CD4-positive, CD25-positive, alpha-beta regulatory T cell (primary cell): ENCODE measurements at regions not wholly inside any gene's neighbourhood (a gene's known extent, or its start where the extent isn't known, plus 50 kb on each side); places are given as distances from the start of the nearest gene placed in this dataset.
A peak's percentile ranks its signal among the peaks of the same experiment; 100 is the strongest.
"Not testable (repeated sequence)": the region's sequence is repeated elsewhere in the genome, so short reads cannot be mapped to it uniquely, and the experiment has no call there.

Experiments
- ATAC-seq, 2 donors: fragments of 150-1000 bp; cut with Tn5 transposase; one replicate each; pipeline ENCODE4 v1.10.0; 2021; ENCODE audit warnings: low read depth in 2 of 2, moderate number of reproducible peaks in 2 of 2, moderate library complexity in 1 of 2
- DNase-seq, 3 donors: peaks; one replicate each; pipeline versions ENCODE4 v3.0.0 to v3.0.0-alpha.2; 2012 to 2022; ENCODE audit warnings: mixed read lengths in 1 of 3
- H3K27ac ChIP-seq: one replicate; pipeline ENCODE4 v1.7.0; 2013; ENCODE audit warnings: mild to moderate bottlenecking, low read length; ENCODE audit not compliant: insufficient read depth, poor library complexity, severe bottlenecking
- H3K27me3 ChIP-seq: one replicate; pipeline ENCODE4 v1.7.0; 2013; ENCODE audit warnings: low read length; ENCODE audit not compliant: control insufficient read depth, insufficient read depth
- H3K36me3 ChIP-seq: one replicate; pipeline ENCODE4 v1.7.0; 2013; ENCODE audit warnings: mild to moderate bottlenecking, low read length, moderate library complexity; ENCODE audit not compliant: control insufficient read depth, insufficient read depth
- H3K4me1 ChIP-seq: 2 replicates; pipeline ENCODE4 v1.7.0; 2013; ENCODE audit warnings: mild to moderate bottlenecking, low read length; ENCODE audit not compliant: insufficient read depth, control insufficient read depth, poor library complexity, severe bottlenecking
- H3K4me3 ChIP-seq: one replicate; pipeline ENCODE4 v1.7.0; 2013; ENCODE audit warnings: low read depth, mild to moderate bottlenecking, low read length, moderate library complexity
- H3K9me3 ChIP-seq, 2 experiments: 1 replicate in 1 of 2; 2 replicates in 1 of 2; pipeline ENCODE4 v1.7.0; 2013; ENCODE audit warnings: low read length in 2 of 2, mild to moderate bottlenecking in 1 of 2, moderate library complexity in 1 of 2; ENCODE audit not compliant: control insufficient read depth in 2 of 2
- H3K27ac Mint-ChIP-seq, 3 donors: one replicate each; pipeline ENCODE4 v1.8.0; 2020 to 2022; ENCODE audit warnings: mild to moderate bottlenecking in 3 of 3, mixed read lengths in 3 of 3, moderate library complexity in 2 of 3
- H3K27me3 Mint-ChIP-seq: one replicate; pipeline ENCODE4 v1.8.0; 2022; ENCODE audit warnings: mild to moderate bottlenecking, mixed read lengths
- H3K36me3 Mint-ChIP-seq: one replicate; pipeline ENCODE4 v1.8.0; 2020; ENCODE audit warnings: mixed read lengths
- H3K4me1 Mint-ChIP-seq, 4 donors: one replicate each; pipeline ENCODE4 v1.8.0; 2020 to 2022; ENCODE audit warnings: mixed read lengths in 4 of 4, mild to moderate bottlenecking in 1 of 4
- H3K4me3 Mint-ChIP-seq, 4 donors: one replicate each; pipeline ENCODE4 v1.8.0; 2020 to 2022; ENCODE audit warnings: mild to moderate bottlenecking in 4 of 4, mixed read lengths in 4 of 4, moderate library complexity in 3 of 4
- H3K9me3 Mint-ChIP-seq, 7 donors: one replicate each; pipeline ENCODE4 v1.8.0; 2020 to 2022; ENCODE audit warnings: mixed read lengths in 7 of 7, mild to moderate bottlenecking in 3 of 7, moderate library complexity in 2 of 7

- DNase-seq (no peak), ATAC-seq (no peak)
- H3K36me3 Mint-ChIP-seq, result no peaks in the 10 kb centered on the region
Measured at GRCh38 chr1:240722788-240723187, 110.8 kb upstream of the GREM2 start.

GRCh38 chr1:240720976-240721375 lies 109.0 kb upstream of the GREM2 start:
- Mint-ChIP-seq H3K9me3 (peaks cover 0 to 9% (median 2%) of the 10 kb centered on the region in 7 donors), H3K4me3 (no peak overlapping the region), H3K36me3 (no peaks in the 10 kb centered on the region), H3K27me3 (no peaks in the 10 kb centered on the region), H3K27ac (no peak overlapping the region), H3K4me1 (no peaks in the 10 kb centered on the region)
- DNase-seq (no peak), ATAC-seq (no peak)
- no peaks in the 10 kb centered on the region for H3K36me3 ChIP-seq
- no peaks in the 10 kb centered on the region for H3K4me1 ChIP-seq
- no peak overlapping the region for H3K27ac ChIP-seq
- no peak overlapping the region for H3K4me3 ChIP-seq
- H3K9me3 ChIP-seq, result peaks cover 0 to 2% of the 10 kb centered on the region in 2 experiments
- H3K27me3 ChIP-seq, result no peaks in the 10 kb centered on the region

More at GRCh38 chr1:240722788-240723187, 110.8 kb upstream of the GREM2 start:
- Histone ChIP-seq H3K36me3 (no peaks in the 10 kb centered on the region), H3K9me3 (peaks cover 0 to 8% of the 10 kb centered on the region in 2 experiments), H3K27me3 (no peaks in the 10 kb centered on the region), H3K27ac (no peak overlapping the region), H3K4me1 (no peaks in the 10 kb centered on the region), H3K4me3 (no peak overlapping the region)
- H3K27me3 Mint-ChIP-seq, result no peaks in the 10 kb centered on the region
- no peak overlapping the region for H3K4me3 Mint-ChIP-seq
- no peaks in the 10 kb centered on the region for H3K4me1 Mint-ChIP-seq
- peaks cover 0 to 19% (median 7%) of the 10 kb centered on the region in 7 donors for H3K9me3 Mint-ChIP-seq
- H3K27ac Mint-ChIP-seq, result no peak overlapping the region

GRCh38 chr1:240719953-240720700 lies 108.2 kb upstream of the GREM2 start:
- no peaks in the 10 kb centered on the region for H3K27me3 Mint-ChIP-seq
- Histone ChIP-seq H3K27ac (no peak overlapping the region), H3K4me3 (no peak overlapping the region), H3K9me3 (no peaks in the 10 kb centered on the region), H3K4me1 (no peaks in the 10 kb centered on the region), H3K36me3 (no peaks in the 10 kb centered on the region), H3K27me3 (no peaks in the 10 kb centered on the region)
- H3K27ac Mint-ChIP-seq, result peak overlapping the region in 1 of 3 donors; percentile 38
- no peak overlapping the region for H3K4me3 Mint-ChIP-seq
- ATAC-seq (no peak), DNase-seq (no peak)
- H3K9me3 Mint-ChIP-seq, result peaks cover 0 to 8% (median 2%) of the 10 kb centered on the region in 7 donors
- no peaks in the 10 kb centered on the region for H3K4me1 Mint-ChIP-seq
- H3K36me3 Mint-ChIP-seq, result no peaks in the 10 kb centered on the region

GRCh38 chr1:240716538-240716937 lies 104.6 kb upstream of the GREM2 start:
- peaks cover 0 to 16% (median 5%) of the 10 kb centered on the region in 7 donors for H3K9me3 Mint-ChIP-seq
- not testable (repeated sequence) for H3K27ac ChIP-seq, H3K4me1 ChIP-seq, H3K27ac Mint-ChIP-seq, H3K4me3 Mint-ChIP-seq, DNase-seq, ATAC-seq, H3K4me3 ChIP-seq, H3K9me3 ChIP-seq, H3K27me3 ChIP-seq, H3K36me3 Mint-ChIP-seq, H3K4me1 Mint-ChIP-seq, H3K27me3 Mint-ChIP-seq, H3K36me3 ChIP-seq

- no peaks in the 10 kb centered on the region for H3K4me1 ChIP-seq
- no peak for ATAC-seq
- DNase-seq, result no peak
- Mint-ChIP-seq H3K4me3 (no peak overlapping the region), H3K27me3 (no peaks in the 10 kb centered on the region), H3K27ac (no peak overlapping the region), H3K4me1 (no peaks in the 10 kb centered on the region), H3K36me3 (no peaks in the 10 kb centered on the region), H3K9me3 (peaks cover 0 to 23% (median 7%) of the 10 kb centered on the region in 7 donors)
- no peaks in the 10 kb centered on the region for H3K36me3 ChIP-seq
- no peak overlapping the region for H3K4me3 ChIP-seq
- no peak overlapping the region for H3K27ac ChIP-seq
- no peaks in the 10 kb centered on the region for H3K9me3 ChIP-seq
- H3K27me3 ChIP-seq, result no peaks in the 10 kb centered on the region
Measured at GRCh38 chr1:240714568-240715292, 102.8 kb upstream of the GREM2 start.

GRCh38 chr1:240712014-240712731 lies 100.2 kb upstream of the GREM2 start:
- H3K27me3 ChIP-seq, result no peaks in the 10 kb centered on the region
- H3K4me1 ChIP-seq, result no peaks in the 10 kb centered on the region
- no peaks in the 10 kb centered on the region for H3K36me3 ChIP-seq
- Mint-ChIP-seq H3K4me3 (no peak overlapping the region), H3K9me3 (peaks cover 0 to 25% (median 9%) of the 10 kb centered on the region in 7 donors), H3K27me3 (no peaks in the 10 kb centered on the region), H3K4me1 (no peaks in the 10 kb centered on the region), H3K36me3 (no peaks in the 10 kb centered on the region), H3K27ac (no peak overlapping the region)
- no peak for ATAC-seq
- no peaks in the 10 kb centered on the region for H3K9me3 ChIP-seq
- no peak for DNase-seq
- H3K4me3 ChIP-seq, result no peak overlapping the region
- H3K27ac ChIP-seq, result no peak overlapping the region

GRCh38 chr1:240711020-240711419 lies 99.1 kb upstream of the GREM2 start:
- Histone ChIP-seq H3K27me3 (no peaks in the 10 kb centered on the region), H3K9me3 (no peaks in the 10 kb centered on the region), H3K36me3 (no peaks in the 10 kb centered on the region), H3K4me1 (no peaks in the 10 kb centered on the region), H3K27ac (no peak overlapping the region), H3K4me3 (no peak overlapping the region)
- Mint-ChIP-seq H3K27ac (no peak overlapping the region), H3K27me3 (no peaks in the 10 kb centered on the region), H3K4me1 (no peaks in the 10 kb centered on the region), H3K4me3 (no peak overlapping the region), H3K36me3 (no peaks in the 10 kb centered on the region), H3K9me3 (peaks cover 0 to 25% (median 11%) of the 10 kb centered on the region in 7 donors)
- DNase-seq (no peak), ATAC-seq (no peak)
